ENCODE measurements at regions not wholly inside any gene's neighbourhood (a gene's known extent, or its start where the extent isn't known, plus 50 kb on each side); places are given as distances from the start of the nearest gene placed in this dataset.
"Not testable (repeated sequence)": the region's sequence is repeated elsewhere in the genome, so short reads cannot be mapped to it uniquely, and the experiment has no call there.

GRCh38 chr5:124512236-124512635 lies 234.2 kb downstream of the ZNF608 start:
- no peak overlapping the region for H3K27ac ChIP-seq
- H3K36me3 ChIP-seq = no peaks in the 10 kb centered on the region
- no peak overlapping the region for H3K4me3 ChIP-seq
- peaks cover 0 to 8% of the 10 kb centered on the region in 2 donors for H3K4me1 ChIP-seq
- no peak for DNase-seq (ENCODE audit: low spot score)
- H3K27me3 ChIP-seq = no peaks in the 10 kb centered on the region
- no peak for TF ChIP-seq CTCF (IDR thresholded peaks at IDR 0.05)
- H3K9me3 ChIP-seq = no peaks in the 10 kb centered on the region

GRCh38 chr5:124511791-124512190 lies 234.6 kb downstream of the ZNF608 start:
- H3K27ac ChIP-seq = no peak overlapping the region
- H3K4me1 ChIP-seq = peaks cover 0 to 8% of the 10 kb centered on the region in 2 donors
- no peak overlapping the region for H3K4me3 ChIP-seq
- H3K27me3 ChIP-seq = no peaks in the 10 kb centered on the region
- H3K36me3 ChIP-seq = no peaks in the 10 kb centered on the region
- H3K9me3 ChIP-seq = no peaks in the 10 kb centered on the region
- TF ChIP-seq CTCF (IDR thresholded peaks at IDR 0.05) = no peak
- no peak for DNase-seq (ENCODE audit: low spot score)

GRCh38 chr5:124507688-124508087 lies 238.8 kb downstream of the ZNF608 start:
- Histone ChIP-seq H3K36me3 (no peaks in the 10 kb centered on the region), H3K4me3 (no peak overlapping the region), H3K4me1 (peaks cover 0 to 7% of the 10 kb centered on the region in 2 donors), H3K27ac (no peak overlapping the region), H3K27me3 (no peaks in the 10 kb centered on the region), H3K9me3 (no peaks in the 10 kb centered on the region)
- no peak for TF ChIP-seq CTCF (IDR thresholded peaks at IDR 0.05)
- no peak for DNase-seq (ENCODE audit: low spot score)

GRCh38 chr5:124504081-124504916 lies 242.1 kb downstream of the ZNF608 start:
- Histone ChIP-seq H3K27me3 (no peaks in the 10 kb centered on the region), H3K36me3 (no peaks in the 10 kb centered on the region), H3K4me3 (no peak overlapping the region), H3K9me3 (no peaks in the 10 kb centered on the region), H3K27ac (no peak overlapping the region), H3K4me1 (no peaks in the 10 kb centered on the region)
- DNase-seq (ENCODE audit: low spot score) = no peak
- TF ChIP-seq CTCF (IDR thresholded peaks at IDR 0.05) = no peak

- Histone ChIP-seq H3K36me3 (no peaks in the 10 kb centered on the region), H3K27me3 (no peaks in the 10 kb centered on the region), H3K4me3 (no peak overlapping the region), H3K4me1 (no peaks in the 10 kb centered on the region), H3K9me3 (no peaks in the 10 kb centered on the region), H3K27ac (no peak overlapping the region)
- TF ChIP-seq CTCF (IDR thresholded peaks at IDR 0.05) = no peak
- DNase-seq (ENCODE audit: low spot score) = no peak
Measured at GRCh38 chr5:124502551-124502950, 243.9 kb downstream of the ZNF608 start.

- H3K4me1 ChIP-seq; H3K9me3 ChIP-seq; H3K4me3 ChIP-seq; H3K36me3 ChIP-seq; H3K27ac ChIP-seq; DNase-seq (ENCODE audit: low spot score); H3K27me3 ChIP-seq: not testable (repeated sequence)
Measured at GRCh38 chr5:124499818-124500217, 246.6 kb downstream of the ZNF608 start.

- not testable (repeated sequence) for H3K36me3 ChIP-seq; H3K27me3 ChIP-seq; H3K4me1 ChIP-seq; H3K4me3 ChIP-seq; DNase-seq (ENCODE audit: low spot score); H3K27ac ChIP-seq; H3K9me3 ChIP-seq
Measured at GRCh38 chr5:124496968-124497367, 249.5 kb downstream of the ZNF608 start.
